GM23338 (cell line): ENCODE measurements at regions not wholly inside any gene's neighbourhood (a gene's known extent, or its start where the extent isn't known, plus 50 kb on each side); places are given as distances from the start of the nearest gene placed in this dataset.

Experiments
- CREB1 ChIP-seq: fragments of 250-450 bp; sonication (Bioruptor Pico); IDR thresholded peaks from 2 replicates; pipeline ENCODE4 v1.5.0; 2020; ENCODE audit warnings: low read depth, mild to moderate bottlenecking, moderate library complexity
- ETS1 ChIP-seq: IDR thresholded peaks from 2 replicates; pipeline ENCODE4 v1.6.1; 2016; ENCODE audit warnings: antibody characterized with exemption
- EZH2 ChIP-seq: fragments of 200-600 bp; sonication (generic); IDR thresholded peaks from one replicate; pipeline ENCODE4 v1.8.0; 2017; ENCODE audit warnings: antibody characterized with exemption, mild to moderate bottlenecking, low read depth; ENCODE audit not compliant: unreplicated experiment
- EZH2phosphoT487 ChIP-seq: fragments of 200-600 bp; sonication (generic); IDR thresholded peaks from one replicate; pipeline ENCODE4 v1.8.1; 2018; ENCODE audit warnings: antibody characterized with exemption; ENCODE audit not compliant: unreplicated experiment
- JUNB ChIP-seq: IDR thresholded peaks from one replicate; pipeline ENCODE4 v1.6.1; 2016; ENCODE audit warnings: antibody characterized with exemption; ENCODE audit not compliant: unreplicated experiment
- NANOG ChIP-seq: IDR thresholded peaks from 2 replicates; pipeline ENCODE4 v1.6.1; 2016; ENCODE audit warnings: antibody characterized with exemption, borderline replicate concordance
- POLR2AphosphoS5 ChIP-seq: IDR thresholded peaks from 2 replicates; pipeline ENCODE4 v1.6.1; 2016; ENCODE audit warnings: antibody characterized with exemption, low read depth
- REST ChIP-seq: IDR thresholded peaks from one replicate; pipeline ENCODE4 v1.6.1; 2018; ENCODE audit warnings: antibody characterized with exemption; ENCODE audit not compliant: unreplicated experiment
- STAT1 ChIP-seq: IDR thresholded peaks from one replicate; pipeline ENCODE4 v1.6.1; 2016; ENCODE audit warnings: antibody characterized with exemption; ENCODE audit not compliant: unreplicated experiment
- ZNF331 ChIP-seq: fragments of 250-450 bp; sonication (Bioruptor Pico); IDR thresholded peaks from 2 replicates; pipeline ENCODE4 v1.5.0; 2020; ENCODE audit warnings: low read depth, mild to moderate bottlenecking, moderate library complexity
- TF ChIP-seq, protein P1 (sequence below), 2 experiments: fragments of 200-600 bp in 1 of 2; sonication (generic) in 1 of 2; conservative IDR thresholded peaks; 2 replicates each; pipeline versions ENCODE4 v1.5.1 to v1.6.1; 2016 to 2017; ENCODE audit warnings: antibody characterized with exemption in 2 of 2, low read depth in 2 of 2, mild to moderate bottlenecking in 2 of 2, moderate library complexity in 1 of 2
- TF ChIP-seq, protein P2 (sequence below): fragments of 250-450 bp; sonication (Bioruptor Pico); IDR thresholded peaks from 2 replicates; pipeline ENCODE4 v1.5.0; 2020; ENCODE audit warnings: mild to moderate bottlenecking, moderate library complexity

DNA sequence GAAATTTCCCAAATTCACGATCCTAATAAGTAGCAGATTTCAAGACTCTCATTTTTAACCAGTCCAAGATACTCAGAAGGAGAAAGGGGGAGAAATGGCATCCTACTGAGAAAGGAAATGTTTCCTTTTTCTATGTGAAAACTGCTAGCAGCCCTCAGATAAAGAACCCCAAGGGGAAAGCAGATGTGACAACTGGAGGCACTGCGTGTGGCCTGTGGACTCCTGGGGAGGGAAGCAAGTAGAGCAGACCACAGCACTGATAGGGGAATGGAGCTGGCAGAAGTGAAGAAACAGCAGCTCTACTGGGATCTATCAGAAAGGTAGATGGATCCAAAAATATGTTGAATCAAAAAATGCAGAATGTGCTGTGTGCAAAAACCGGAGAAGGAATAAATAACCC, 239.7 kb upstream of the API5 start:
- TF ChIP-seq, protein P1, sequence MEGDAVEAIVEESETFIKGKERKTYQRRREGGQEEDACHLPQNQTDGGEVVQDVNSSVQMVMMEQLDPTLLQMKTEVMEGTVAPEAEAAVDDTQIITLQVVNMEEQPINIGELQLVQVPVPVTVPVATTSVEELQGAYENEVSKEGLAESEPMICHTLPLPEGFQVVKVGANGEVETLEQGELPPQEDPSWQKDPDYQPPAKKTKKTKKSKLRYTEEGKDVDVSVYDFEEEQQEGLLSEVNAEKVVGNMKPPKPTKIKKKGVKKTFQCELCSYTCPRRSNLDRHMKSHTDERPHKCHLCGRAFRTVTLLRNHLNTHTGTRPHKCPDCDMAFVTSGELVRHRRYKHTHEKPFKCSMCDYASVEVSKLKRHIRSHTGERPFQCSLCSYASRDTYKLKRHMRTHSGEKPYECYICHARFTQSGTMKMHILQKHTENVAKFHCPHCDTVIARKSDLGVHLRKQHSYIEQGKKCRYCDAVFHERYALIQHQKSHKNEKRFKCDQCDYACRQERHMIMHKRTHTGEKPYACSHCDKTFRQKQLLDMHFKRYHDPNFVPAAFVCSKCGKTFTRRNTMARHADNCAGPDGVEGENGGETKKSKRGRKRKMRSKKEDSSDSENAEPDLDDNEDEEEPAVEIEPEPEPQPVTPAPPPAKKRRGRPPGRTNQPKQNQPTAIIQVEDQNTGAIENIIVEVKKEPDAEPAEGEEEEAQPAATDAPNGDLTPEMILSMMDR (conservative IDR thresholded peaks at IDR 0.05; ENCODE audit: low read depth in 2 of 2): no peak
- TF ChIP-seq STAT1 (no peak), EZH2 (no peak), JUNB (no peak), POLR2AphosphoS5 (no peak), EZH2phosphoT487 (no peak), ETS1 (no peak), ZNF331 (CRISPR knock-in tag) (no peak), CREB1 (CRISPR knock-in tag) (no peak), REST (no peak), NANOG (peak; percentile 76)
- TF ChIP-seq, protein P2, sequence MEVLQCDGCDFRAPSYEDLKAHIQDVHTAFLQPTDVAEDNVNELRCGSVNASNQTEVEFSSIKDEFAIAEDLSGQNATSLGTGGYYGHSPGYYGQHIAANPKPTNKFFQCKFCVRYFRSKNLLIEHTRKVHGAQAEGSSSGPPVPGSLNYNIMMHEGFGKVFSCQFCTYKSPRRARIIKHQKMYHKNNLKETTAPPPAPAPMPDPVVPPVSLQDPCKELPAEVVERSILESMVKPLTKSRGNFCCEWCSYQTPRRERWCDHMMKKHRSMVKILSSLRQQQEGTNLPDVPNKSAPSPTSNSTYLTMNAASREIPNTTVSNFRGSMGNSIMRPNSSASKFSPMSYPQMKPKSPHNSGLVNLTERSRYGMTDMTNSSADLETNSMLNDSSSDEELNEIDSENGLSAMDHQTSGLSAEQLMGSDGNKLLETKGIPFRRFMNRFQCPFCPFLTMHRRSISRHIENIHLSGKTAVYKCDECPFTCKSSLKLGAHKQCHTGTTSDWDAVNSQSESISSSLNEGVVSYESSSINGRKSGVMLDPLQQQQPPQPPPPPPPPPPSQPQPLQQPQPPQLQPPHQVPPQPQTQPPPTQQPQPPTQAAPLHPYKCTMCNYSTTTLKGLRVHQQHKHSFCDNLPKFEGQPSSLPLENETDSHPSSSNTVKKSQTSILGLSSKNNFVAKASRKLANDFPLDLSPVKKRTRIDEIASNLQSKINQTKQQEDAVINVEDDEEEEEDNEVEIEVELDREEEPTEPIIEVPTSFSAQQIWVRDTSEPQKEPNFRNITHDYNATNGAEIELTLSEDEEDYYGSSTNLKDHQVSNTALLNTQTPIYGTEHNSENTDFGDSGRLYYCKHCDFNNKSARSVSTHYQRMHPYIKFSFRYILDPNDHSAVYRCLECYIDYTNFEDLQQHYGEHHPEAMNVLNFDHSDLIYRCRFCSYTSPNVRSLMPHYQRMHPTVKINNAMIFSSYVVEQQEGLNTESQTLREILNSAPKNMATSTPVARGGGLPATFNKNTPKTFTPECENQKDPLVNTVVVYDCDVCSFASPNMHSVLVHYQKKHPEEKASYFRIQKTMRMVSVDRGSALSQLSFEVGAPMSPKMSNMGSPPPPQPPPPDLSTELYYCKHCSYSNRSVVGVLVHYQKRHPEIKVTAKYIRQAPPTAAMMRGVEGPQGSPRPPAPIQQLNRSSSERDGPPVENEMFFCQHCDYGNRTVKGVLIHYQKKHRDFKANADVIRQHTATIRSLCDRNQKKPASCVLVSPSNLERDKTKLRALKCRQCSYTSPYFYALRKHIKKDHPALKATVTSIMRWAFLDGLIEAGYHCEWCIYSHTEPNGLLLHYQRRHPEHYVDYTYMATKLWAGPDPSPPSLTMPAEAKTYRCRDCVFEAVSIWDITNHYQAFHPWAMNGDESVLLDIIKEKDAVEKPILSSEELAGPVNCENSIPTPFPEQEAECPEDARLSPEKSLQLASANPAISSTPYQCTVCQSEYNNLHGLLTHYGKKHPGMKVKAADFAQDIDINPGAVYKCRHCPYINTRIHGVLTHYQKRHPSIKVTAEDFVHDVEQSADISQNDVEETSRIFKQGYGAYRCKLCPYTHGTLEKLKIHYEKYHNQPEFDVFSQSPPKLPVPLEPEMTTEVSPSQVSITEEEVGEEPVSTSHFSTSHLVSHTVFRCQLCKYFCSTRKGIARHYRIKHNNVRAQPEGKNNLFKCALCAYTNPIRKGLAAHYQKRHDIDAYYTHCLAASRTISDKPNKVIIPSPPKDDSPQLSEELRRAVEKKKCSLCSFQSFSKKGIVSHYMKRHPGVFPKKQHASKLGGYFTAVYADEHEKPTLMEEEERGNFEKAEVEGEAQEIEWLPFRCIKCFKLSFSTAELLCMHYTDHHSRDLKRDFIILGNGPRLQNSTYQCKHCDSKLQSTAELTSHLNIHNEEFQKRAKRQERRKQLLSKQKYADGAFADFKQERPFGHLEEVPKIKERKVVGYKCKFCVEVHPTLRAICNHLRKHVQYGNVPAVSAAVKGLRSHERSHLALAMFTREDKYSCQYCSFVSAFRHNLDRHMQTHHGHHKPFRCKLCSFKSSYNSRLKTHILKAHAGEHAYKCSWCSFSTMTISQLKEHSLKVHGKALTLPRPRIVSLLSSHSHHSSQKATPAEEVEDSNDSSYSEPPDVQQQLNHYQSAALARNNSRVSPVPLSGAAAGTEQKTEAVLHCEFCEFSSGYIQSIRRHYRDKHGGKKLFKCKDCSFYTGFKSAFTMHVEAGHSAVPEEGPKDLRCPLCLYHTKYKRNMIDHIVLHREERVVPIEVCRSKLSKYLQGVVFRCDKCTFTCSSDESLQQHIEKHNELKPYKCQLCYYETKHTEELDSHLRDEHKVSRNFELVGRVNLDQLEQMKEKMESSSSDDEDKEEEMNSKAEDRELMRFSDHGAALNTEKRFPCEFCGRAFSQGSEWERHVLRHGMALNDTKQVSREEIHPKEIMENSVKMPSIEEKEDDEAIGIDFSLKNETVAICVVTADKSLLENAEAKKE (CRISPR knock-in tag): peak; percentile 68; the same call in 1 of the 2 replicates
